Neural cell (in vitro differentiated cells): ENCODE measurements at regions not wholly inside any gene's neighbourhood (a gene's known extent, or its start where the extent isn't known, plus 50 kb on each side); places are given as distances from the start of the nearest gene placed in this dataset.

ENCODE experiments used
- CTCF ChIP-seq: fragments of 450-650 bp; IDR thresholded peaks from 2 replicates; pipeline ENCODE4 v1.5.1; 2014; ENCODE audit warnings: antibody characterized with exemption, mild to moderate bottlenecking, moderate library complexity; ENCODE audit not compliant: poor library complexity, severe bottlenecking
- MXI1 ChIP-seq: fragments of 450-650 bp; conservative IDR thresholded peaks from 2 replicates; pipeline ENCODE4 v1.6.1; 2014; ENCODE audit warnings: antibody characterized with exemption, mild to moderate bottlenecking; ENCODE audit not compliant: poor library complexity, severe bottlenecking
- POLR2AphosphoS5 ChIP-seq: IDR thresholded peaks from 2 replicates; pipeline ENCODE4 v1.6.1; 2012
- REST ChIP-seq: IDR thresholded peaks from 2 replicates; pipeline ENCODE4 v1.6.1; 2012; ENCODE audit warnings: borderline replicate concordance
- TAF1 ChIP-seq: IDR thresholded peaks from 2 replicates; pipeline ENCODE4 v1.6.1; 2012; ENCODE audit warnings: low read depth

GRCh38 chr2:181224866-181225265 is 232.3 kb upstream of the ITGA4 start:
- TF ChIP-seq CTCF = no peak
- TF ChIP-seq POLR2AphosphoS5 = no peak
- TF ChIP-seq REST = no peak
- TF ChIP-seq MXI1 = no peak
- TF ChIP-seq TAF1 = no peak
